ENCODE measurements at regions not wholly inside any gene's neighbourhood (a gene's known extent, or its start where the extent isn't known, plus 50 kb on each side); places are given as distances from the start of the nearest gene placed in this dataset.

GRCh38 chr5:12162863-12163262 is 258.6 kb upstream of the CTNND2 start:
- TF ChIP-seq ZNF350 (tag by site-specific recombination; IDR thresholded peaks at IDR 0.05) (no peak), ZNF629 (tag by site-specific recombination; IDR thresholded peaks at IDR 0.05) (no peak), ZNF707 (tag by site-specific recombination; IDR thresholded peaks at IDR 0.05) (no peak), ZNF529 (tag by site-specific recombination; IDR thresholded peaks at IDR 0.05; ENCODE audit: insufficient replicate concordance) (no peak), CTCF (tag by site-specific recombination; IDR thresholded peaks at IDR 0.05) (no peak)
